Fibroblast of mammary gland (primary cell): ENCODE measurements at regions not wholly inside any gene's neighbourhood (a gene's known extent, or its start where the extent isn't known, plus 50 kb on each side); places are given as distances from the start of the nearest gene placed in this dataset.

Experiments
- DNase-seq: peaks from one replicate; pipeline ENCODE4 v3.0.0-alpha.2; 2010; ENCODE audit warnings: low read depth
- H3K4me3 ChIP-seq: 2 replicates; pipeline ENCODE4 v1.5.1; 2011; ENCODE audit warnings: low read depth, mild to moderate bottlenecking, low read length, moderate library complexity; ENCODE audit not compliant: control insufficient read depth
- CTCF ChIP-seq: conservative IDR thresholded peaks from 2 replicates; pipeline ENCODE4 v1.5.1; 2011; ENCODE audit warnings: low read depth, low read length, inconsistent platforms; ENCODE audit not compliant: control insufficient read depth, insufficient read depth

GRCh38 chr9:13991395-13991794 is 322.5 kb downstream of the NFIB start:
- H3K4me3 ChIP-seq: no peak overlapping the region
- no peak for DNase-seq

DNA sequence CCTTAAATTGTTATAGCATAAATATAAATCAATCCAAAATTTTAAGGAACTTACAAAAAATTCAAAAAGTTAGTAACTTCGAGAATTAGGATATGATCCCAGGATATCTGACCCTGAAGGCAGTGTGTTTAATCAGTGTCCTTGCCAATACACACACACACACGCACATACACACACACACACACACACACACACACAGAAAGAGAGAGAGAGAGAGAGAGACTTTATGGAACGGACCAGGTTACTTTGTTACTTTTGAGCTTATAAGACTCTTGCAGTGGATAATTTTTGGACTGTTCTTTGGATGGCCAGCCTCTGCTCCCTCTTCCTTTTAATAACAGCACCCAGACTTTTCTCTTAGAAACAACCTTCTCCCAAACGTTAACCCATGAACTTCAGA is 322.9 kb downstream of the NFIB start:
- DNase-seq: no peak
- no peak overlapping the region for H3K4me3 ChIP-seq
- TF ChIP-seq CTCF: no peak

More at GRCh38 chr9:13991395-13991794, 322.5 kb downstream of the NFIB start:
- TF ChIP-seq CTCF: no peak

- H3K4me3 ChIP-seq: no peak overlapping the region
- DNase-seq: no peak
- TF ChIP-seq CTCF: no peak
Measured at GRCh38 chr9:13990331-13990730, 323.6 kb downstream of the NFIB start.

DNA sequence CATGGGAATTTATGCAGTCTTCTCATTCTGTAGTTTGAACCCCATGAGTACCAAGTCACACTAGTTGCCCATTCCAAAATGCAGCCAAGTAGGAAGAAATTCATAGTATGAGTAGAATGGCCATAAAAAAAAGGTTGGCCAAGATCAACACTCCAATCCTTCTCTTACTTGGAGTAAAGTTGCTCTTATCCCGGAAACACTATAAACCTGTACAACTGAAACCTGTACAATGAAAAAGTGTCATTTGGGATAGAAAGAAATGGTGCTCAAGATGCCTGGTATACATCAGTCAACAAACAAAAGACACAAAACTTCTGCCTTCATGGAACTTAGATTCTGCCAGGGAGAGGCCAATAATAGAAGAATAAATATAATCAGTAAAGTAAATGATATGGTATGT is 325.0 kb downstream of the NFIB start:
- DNase-seq: no peak
- no peak for TF ChIP-seq CTCF
- H3K4me3 ChIP-seq: no peak overlapping the region

DNA sequence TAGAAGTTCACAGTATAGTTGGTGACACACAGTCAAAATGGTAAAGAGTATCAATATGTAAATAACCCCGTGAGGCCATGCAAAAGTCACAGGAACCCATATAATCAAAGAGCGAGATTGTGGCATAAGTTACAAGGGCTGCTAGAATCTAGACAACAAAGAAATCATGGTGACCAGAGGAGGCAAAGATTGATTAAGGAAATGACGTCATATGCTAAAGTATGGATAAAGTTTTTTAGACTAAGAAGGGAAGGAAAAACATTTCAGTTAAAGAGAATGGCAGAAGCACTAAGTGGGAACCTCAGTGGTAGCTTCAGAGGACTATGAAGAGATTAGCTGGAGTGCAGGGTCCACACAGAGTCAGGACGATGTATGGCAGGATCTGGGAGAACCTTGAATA is 330.3 kb downstream of the NFIB start:
- no peak for TF ChIP-seq CTCF

DNA sequence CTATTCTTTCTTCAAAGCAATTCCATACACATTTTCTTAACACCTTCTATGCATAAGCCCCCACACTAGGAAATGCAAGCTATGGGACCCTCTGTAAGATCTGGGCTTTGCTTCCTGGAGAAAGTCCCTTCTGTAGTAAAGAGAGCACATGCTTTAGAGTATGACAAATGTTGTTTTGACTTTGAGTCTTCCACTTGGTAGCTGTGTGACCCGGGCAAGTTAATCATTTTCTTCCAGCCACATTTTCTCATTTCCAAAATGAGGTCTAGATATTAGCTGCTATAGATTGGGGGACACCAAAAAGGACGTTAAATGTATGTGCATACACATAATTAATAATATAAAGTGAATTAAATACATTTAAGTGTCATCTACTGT is 334.0 kb downstream of the NFIB start:
- H3K4me3 ChIP-seq: no peak overlapping the region
- TF ChIP-seq CTCF: no peak
- DNase-seq: no peak

More for the DNA sequence above, 330.3 kb downstream of the NFIB start:
- no peak overlapping the region for H3K4me3 ChIP-seq
- DNase-seq: no peak

- DNase-seq: no peak
- no peak for TF ChIP-seq CTCF
- no peak overlapping the region for H3K4me3 ChIP-seq
Measured at GRCh38 chr9:13975611-13976290, 338.2 kb downstream of the NFIB start.
